ENCODE measurements at regions not wholly inside any gene's neighbourhood (a gene's known extent, or its start where the extent isn't known, plus 50 kb on each side); places are given as distances from the start of the nearest gene placed in this dataset.

DNA sequence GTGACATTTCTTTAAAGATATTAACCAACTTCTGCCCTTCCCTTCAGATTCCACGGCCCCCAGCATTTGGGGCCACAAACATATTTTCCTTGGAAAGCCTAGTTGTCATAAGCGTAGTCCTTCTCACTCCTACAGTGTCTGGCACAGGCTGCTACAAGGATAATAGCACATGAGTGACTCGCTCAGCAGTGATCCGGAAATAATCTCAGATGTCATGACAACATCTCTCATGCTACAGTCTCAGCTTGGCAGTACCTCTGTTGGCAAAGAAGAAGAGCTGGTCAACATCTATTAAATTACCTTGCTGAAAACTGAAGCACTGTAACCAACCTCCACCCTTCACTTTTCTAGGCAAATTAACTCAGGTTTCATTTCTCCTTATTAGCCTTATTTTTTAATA is 351.7 kb downstream of the RAD51AP2 start:
- Histone ChIP-seq H3K27ac (no peak overlapping the region), H3K27me3 (no peaks in the 10 kb centered on the region), H3K36me3 (no peaks in the 10 kb centered on the region), H3K4me3 (no peak overlapping the region), H3K9me3 (no peaks in the 10 kb centered on the region), H3K4me1 (no peaks in the 10 kb centered on the region)
- DNase-seq (ENCODE audit: low spot score): no peak
- TF ChIP-seq, protein P1, sequence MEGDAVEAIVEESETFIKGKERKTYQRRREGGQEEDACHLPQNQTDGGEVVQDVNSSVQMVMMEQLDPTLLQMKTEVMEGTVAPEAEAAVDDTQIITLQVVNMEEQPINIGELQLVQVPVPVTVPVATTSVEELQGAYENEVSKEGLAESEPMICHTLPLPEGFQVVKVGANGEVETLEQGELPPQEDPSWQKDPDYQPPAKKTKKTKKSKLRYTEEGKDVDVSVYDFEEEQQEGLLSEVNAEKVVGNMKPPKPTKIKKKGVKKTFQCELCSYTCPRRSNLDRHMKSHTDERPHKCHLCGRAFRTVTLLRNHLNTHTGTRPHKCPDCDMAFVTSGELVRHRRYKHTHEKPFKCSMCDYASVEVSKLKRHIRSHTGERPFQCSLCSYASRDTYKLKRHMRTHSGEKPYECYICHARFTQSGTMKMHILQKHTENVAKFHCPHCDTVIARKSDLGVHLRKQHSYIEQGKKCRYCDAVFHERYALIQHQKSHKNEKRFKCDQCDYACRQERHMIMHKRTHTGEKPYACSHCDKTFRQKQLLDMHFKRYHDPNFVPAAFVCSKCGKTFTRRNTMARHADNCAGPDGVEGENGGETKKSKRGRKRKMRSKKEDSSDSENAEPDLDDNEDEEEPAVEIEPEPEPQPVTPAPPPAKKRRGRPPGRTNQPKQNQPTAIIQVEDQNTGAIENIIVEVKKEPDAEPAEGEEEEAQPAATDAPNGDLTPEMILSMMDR (IDR thresholded peaks at IDR 0.05): no peak

DNA sequence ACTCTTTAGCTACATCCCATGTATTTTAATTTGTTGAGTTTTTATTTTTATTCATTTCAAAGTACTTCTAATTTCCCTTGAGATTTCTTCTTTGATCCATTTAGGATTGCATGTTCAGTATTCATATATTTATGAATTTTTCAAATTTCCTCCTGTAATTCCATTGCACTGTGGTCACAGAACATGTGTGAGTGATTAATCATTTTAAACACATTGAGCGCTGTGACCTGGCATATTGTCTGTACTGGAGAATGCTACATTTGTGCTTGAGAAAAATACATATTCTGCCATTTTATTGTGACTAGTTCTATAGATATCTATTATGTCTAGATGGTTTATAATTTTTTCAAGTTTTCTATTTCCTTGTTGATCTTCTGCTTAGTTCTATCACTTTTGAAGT is 353.7 kb downstream of the RAD51AP2 start:
- H3K36me3 ChIP-seq: no peaks in the 10 kb centered on the region
- no peak for DNase-seq (ENCODE audit: low spot score)
- H3K27ac ChIP-seq: no peak overlapping the region
- no peaks in the 10 kb centered on the region for H3K27me3 ChIP-seq
- H3K9me3 ChIP-seq: no peaks in the 10 kb centered on the region
- H3K4me1 ChIP-seq: no peaks in the 10 kb centered on the region
- TF ChIP-seq, protein P1 (IDR thresholded peaks at IDR 0.05): no peak
- H3K4me3 ChIP-seq: no peak overlapping the region

DNA sequence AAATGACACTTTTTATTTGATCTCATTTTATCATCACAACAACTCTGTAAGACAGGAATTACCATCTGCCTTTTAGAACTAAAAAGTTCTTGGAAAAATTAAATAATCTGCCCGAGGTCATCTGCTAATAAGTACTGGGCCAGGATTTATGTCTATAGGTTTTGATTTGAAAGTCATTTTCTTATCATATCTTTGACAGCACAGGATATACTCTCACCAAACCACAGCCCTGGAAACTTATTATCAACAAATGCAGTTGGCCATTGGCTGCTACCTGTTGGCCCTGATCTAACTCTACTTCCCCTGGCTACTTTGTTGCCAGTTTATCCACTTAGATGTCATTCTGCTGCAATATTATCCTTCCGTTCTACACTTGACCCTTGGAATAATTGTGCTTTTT is 354.6 kb downstream of the RAD51AP2 start:
- DNase-seq (ENCODE audit: low spot score): no peak
- TF ChIP-seq, protein P1 (IDR thresholded peaks at IDR 0.05): no peak
- no peaks in the 10 kb centered on the region for H3K36me3 ChIP-seq
- no peaks in the 10 kb centered on the region for H3K4me1 ChIP-seq
- no peak overlapping the region for H3K4me3 ChIP-seq
- no peaks in the 10 kb centered on the region for H3K9me3 ChIP-seq
- H3K27me3 ChIP-seq: no peaks in the 10 kb centered on the region
- H3K27ac ChIP-seq: no peak overlapping the region

DNA sequence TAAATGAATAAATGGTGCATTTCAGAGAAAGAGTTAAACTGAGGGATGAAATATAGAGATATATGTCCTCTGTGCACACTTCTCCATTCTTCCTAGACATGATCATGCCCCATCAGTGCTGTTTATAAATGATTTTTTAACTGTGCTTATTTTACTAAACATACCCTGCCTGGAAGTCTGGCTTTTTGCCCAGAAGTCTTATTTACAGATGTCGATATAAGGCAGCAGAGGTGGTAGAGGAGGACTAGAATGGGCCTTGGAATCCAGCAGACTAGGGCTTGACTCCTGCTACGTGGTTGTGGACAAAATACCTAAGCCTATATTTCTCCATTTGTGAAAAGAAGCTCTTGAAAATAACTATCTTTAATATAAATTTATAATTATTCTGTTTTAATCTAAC is 355.5 kb downstream of the RAD51AP2 start:
- Histone ChIP-seq H3K36me3 (no peaks in the 10 kb centered on the region), H3K27ac (no peak overlapping the region), H3K27me3 (no peaks in the 10 kb centered on the region), H3K4me3 (no peak overlapping the region), H3K4me1 (no peaks in the 10 kb centered on the region), H3K9me3 (no peaks in the 10 kb centered on the region)
- TF ChIP-seq, protein P1 (IDR thresholded peaks at IDR 0.05): no peak
- no peak for DNase-seq (ENCODE audit: low spot score)

DNA sequence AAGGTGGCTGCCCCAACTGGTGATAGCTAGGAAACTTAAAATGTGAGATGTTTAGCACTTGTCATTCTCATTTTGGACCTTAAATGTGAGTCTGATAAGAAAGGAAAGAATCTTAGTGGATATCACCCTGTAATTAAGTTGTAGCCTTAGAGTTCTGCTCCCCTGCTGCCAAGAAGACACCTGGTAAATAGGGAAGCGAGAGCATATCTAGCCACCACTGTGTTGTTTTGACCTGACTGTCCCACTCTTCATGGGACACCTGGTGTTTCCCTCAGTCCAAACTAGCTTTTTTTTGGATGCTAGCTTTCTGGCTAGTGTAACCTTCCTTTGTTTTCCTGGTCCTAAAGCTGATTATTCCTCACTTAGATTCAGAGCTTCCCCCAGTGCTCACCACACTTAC is 357.6 kb downstream of the RAD51AP2 start:
- Histone ChIP-seq H3K4me3 (no peak overlapping the region), H3K27me3 (no peaks in the 10 kb centered on the region), H3K9me3 (no peaks in the 10 kb centered on the region), H3K4me1 (no peaks in the 10 kb centered on the region), H3K27ac (no peak overlapping the region), H3K36me3 (no peaks in the 10 kb centered on the region)
- DNase-seq (ENCODE audit: low spot score): no peak
- TF ChIP-seq, protein P1 (IDR thresholded peaks at IDR 0.05): no peak

DNA sequence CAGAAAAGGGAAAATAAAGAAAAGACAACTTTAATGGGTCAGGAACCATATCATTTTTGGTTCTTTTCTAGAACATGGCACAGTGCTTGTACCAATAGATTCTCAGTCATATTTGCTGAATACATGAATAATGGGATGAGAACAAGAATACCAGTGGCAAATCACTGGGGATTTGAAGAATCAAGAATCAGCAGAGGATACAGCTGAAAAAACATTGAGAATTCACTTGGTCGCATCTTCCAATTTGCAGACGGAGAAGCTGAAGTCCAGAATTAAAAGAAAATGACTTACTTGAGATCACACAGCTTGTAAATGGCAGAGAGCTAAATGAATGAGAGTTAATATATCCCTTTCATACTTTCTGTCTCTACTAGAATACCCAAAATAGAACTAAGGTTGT is 362.2 kb downstream of the RAD51AP2 start:
- Histone ChIP-seq H3K27ac (no peak overlapping the region), H3K27me3 (no peaks in the 10 kb centered on the region), H3K4me3 (no peak overlapping the region), H3K9me3 (no peaks in the 10 kb centered on the region), H3K4me1 (no peaks in the 10 kb centered on the region), H3K36me3 (no peaks in the 10 kb centered on the region)
- DNase-seq (ENCODE audit: low spot score): no peak
- TF ChIP-seq, protein P1 (IDR thresholded peaks at IDR 0.05): no peak

Measured in right atrium auricular region (tissue), 2 donors.